ENCODE measurements at regions not wholly inside any gene's neighbourhood (a gene's known extent, or its start where the extent isn't known, plus 50 kb on each side); places are given as distances from the start of the nearest gene placed in this dataset. TPM values are rescaled to one million over a fixed set of nuclear protein-coding genes. Genes with fewer than 3 reads are reported as not detected.

- H3K4me3 ChIP-seq: no peak overlapping the region
- no peak overlapping the region for H3K4me2 ChIP-seq
- no peaks in the 10 kb centered on the region for H3K36me3 ChIP-seq (replicated peaks; ENCODE audit: insufficient read depth, low read depth)
- no peaks in the 10 kb centered on the region for H3K27me3 ChIP-seq
- no peak overlapping the region for H2AFZ ChIP-seq
- 93% methylated on average over 2 of the region's 2 CpGs for WGBS (ENCODE audit: low lambda C conversion rate, missing lambda C conversion rate)
- no peaks in the 10 kb centered on the region for H3K4me1 ChIP-seq (ENCODE audit: insufficient read depth)
- no peaks in the 10 kb centered on the region for H4K20me1 ChIP-seq (ENCODE audit: insufficient read depth, poor library complexity, severe bottlenecking)
- no peaks in the 10 kb centered on the region for H3K79me2 ChIP-seq
- no peaks in the 10 kb centered on the region for H3K9me3 ChIP-seq (ENCODE audit: low read depth)
- DNase-seq (ENCODE audit: low spot score): no peak
- H3K27ac ChIP-seq: no peak overlapping the region
- H3K9me2 ChIP-seq (replicated peaks; ENCODE audit: insufficient read depth): no peaks in the 10 kb centered on the region
- no peak for TF ChIP-seq CTCF (IDR thresholded peaks at IDR 0.05; ENCODE audit: poor library complexity)
- TF ChIP-seq EZH2phosphoT487 (IDR thresholded peaks at IDR 0.05; ENCODE audit: low read depth, severe bottlenecking, unreplicated experiment): no peak
- no peak for TF ChIP-seq EZH2 (IDR thresholded peaks at IDR 0.05; ENCODE audit: borderline replicate concordance)
Measured at GRCh38 chr3:30555968-30556367, 50.4 kb upstream of the TGFBR2 start.

Small RNA genes lying in the stretch of these regions (small RNA-seq; reads per million reads assigned to genes)
- not detected for gene RF01848

Measured in hepatocyte (in vitro differentiated cells).